HUES64 (cell line): ENCODE measurements at regions not wholly inside any gene's neighbourhood (a gene's known extent, or its start where the extent isn't known, plus 50 kb on each side); places are given as distances from the start of the nearest gene placed in this dataset.

Source experiments
- H3K27ac ChIP-seq: 2 replicates; pipeline ENCODE4 v1.7.0; 2013; ENCODE audit warnings: low read depth, low read length, inconsistent platforms
- H3K27me3 ChIP-seq: 2 replicates; pipeline ENCODE4 v1.6.1; 2013; ENCODE audit warnings: mild to moderate bottlenecking, low read length; ENCODE audit not compliant: insufficient read depth
- H3K36me3 ChIP-seq: 2 replicates; pipeline ENCODE4 v1.6.1; 2013; ENCODE audit warnings: mild to moderate bottlenecking, low read length; ENCODE audit not compliant: insufficient read depth
- H3K4me1 ChIP-seq: 2 replicates; pipeline ENCODE4 v1.6.1; 2013; ENCODE audit warnings: mild to moderate bottlenecking, low read length, moderate library complexity; ENCODE audit not compliant: insufficient read depth
- H3K4me3 ChIP-seq: 2 replicates; pipeline ENCODE4 v1.5.1; 2013; ENCODE audit warnings: mild to moderate bottlenecking, low read length, moderate library complexity
- H3K9ac ChIP-seq: 2 replicates; pipeline ENCODE4 v1.6.1; 2013; ENCODE audit warnings: mild to moderate bottlenecking, low read depth, low read length
- H3K9me3 ChIP-seq: 2 replicates; pipeline ENCODE4 v1.6.1; 2013; ENCODE audit warnings: low read depth, low read length; ENCODE audit not compliant: insufficient read depth
- WGBS: fragments of 150-250, 120-280 bp; methylation state at CpG from one replicate; pipeline ENCODE4 v1.1.7; 2013; ENCODE audit warnings: missing lambda C conversion rate; 5-methylcytosine and 5-hydroxymethylcytosine counted together

DNA sequence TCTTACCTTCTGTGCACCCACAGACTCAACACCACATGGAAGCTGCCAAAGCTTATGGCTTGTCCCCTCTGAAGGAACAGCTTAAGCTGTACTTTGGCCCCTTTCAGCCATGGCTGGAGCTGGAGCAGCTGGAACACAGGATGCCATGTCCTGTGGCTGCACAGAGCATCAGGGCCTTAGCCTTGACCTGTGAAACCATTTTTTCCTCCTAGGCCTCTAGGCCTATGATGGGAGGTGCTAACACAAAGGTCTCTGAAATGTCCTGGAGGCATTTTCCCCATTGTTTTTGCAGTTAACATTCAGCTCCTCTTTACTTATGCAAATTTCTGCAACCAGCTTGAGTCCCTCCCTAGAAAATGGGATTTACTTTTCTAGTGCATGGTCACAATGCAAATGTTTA is 461.4 kb upstream of the TYRP1 start:
- Histone ChIP-seq H3K9me3 (peaks cover 27% of the 10 kb centered on the region), H3K4me1 (no peaks in the 10 kb centered on the region), H3K9ac (no peak overlapping the region), H3K36me3 (no peaks in the 10 kb centered on the region), H3K27me3 (no peaks in the 10 kb centered on the region), H3K4me3 (no peak overlapping the region), H3K27ac (no peak overlapping the region)

DNA sequence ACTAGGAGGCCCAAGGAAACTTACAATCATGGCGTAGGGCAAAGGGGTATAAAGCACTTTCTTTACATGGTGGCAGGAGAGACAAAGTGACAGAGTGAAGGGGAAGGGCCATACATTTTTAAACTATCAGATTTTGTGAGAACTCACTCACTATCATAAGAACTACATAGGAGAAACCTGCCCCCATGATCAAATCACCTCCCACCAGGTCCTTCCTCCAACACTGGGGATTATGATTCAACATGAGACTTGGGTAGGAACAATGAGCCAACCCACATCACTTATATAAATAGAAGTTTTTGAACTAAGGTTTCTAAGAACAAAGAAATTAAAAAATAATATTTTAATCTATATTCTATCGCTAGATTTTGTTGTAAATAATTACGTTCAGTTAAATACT is 460.3 kb upstream of the TYRP1 start:
- H3K9me3 ChIP-seq = peaks cover 27% of the 10 kb centered on the region
- H3K4me3 ChIP-seq = no peak overlapping the region
- no peaks in the 10 kb centered on the region for H3K36me3 ChIP-seq
- no peak overlapping the region for H3K9ac ChIP-seq
- no peaks in the 10 kb centered on the region for H3K4me1 ChIP-seq
- H3K27me3 ChIP-seq = no peaks in the 10 kb centered on the region
- 100% methylated on average over 1 of the region's 3 CpGs for WGBS
- H3K27ac ChIP-seq = no peak overlapping the region

DNA sequence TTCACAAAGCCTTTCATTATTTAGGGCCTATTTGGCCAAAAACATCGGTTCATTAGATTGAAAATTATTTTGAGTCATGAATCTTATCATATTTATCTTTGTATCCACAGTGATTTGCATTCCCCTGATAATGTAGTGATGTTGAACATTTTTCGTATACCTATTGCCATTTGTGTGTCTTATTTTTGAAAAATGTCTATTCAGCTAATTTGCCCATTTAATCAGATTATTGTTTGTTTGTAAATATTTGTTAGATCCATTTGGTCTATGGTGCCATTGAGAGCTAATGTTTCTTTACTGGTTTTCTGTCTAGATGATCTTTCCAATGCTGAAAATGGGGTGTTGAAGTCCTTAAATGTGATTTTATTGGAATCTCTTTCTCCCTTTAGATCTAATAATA is 439.2 kb upstream of the TYRP1 start:
- 100% methylated on average over 1 of the region's 2 CpGs for WGBS

DNA sequence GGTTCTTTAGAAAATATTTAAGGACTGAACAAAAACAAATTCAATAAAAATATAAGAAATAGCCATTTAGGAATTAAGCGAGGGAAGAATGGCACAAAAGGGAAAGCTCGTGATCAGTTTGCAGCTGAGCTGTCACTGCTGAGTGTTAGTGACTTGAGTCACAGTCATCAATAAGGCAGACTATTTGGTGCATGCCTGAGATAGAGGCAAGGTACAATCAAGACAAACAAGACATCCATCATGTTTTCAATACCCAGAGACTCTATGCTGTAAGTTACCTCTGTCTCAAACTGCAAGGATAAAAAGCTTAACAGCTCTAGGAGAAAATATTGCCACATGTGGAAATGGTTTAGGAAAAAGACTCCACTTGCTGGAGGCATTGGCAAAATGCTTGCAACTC is 426.4 kb upstream of the TYRP1 start:
- Histone ChIP-seq H3K4me1 (peaks cover 5% of the 10 kb centered on the region; the same call in 1 of the 2 replicates), H3K9me3 (no peaks in the 10 kb centered on the region), H3K27me3 (no peaks in the 10 kb centered on the region), H3K27ac (no peak overlapping the region), H3K4me3 (no peak overlapping the region), H3K36me3 (no peaks in the 10 kb centered on the region), H3K9ac (no peak overlapping the region)
- WGBS = 97% methylated on average over 2 of the region's 2 CpGs

More for the DNA sequence above, 439.2 kb upstream of the TYRP1 start:
- Histone ChIP-seq H3K4me3 (no peak overlapping the region), H3K27me3 (no peaks in the 10 kb centered on the region), H3K4me1 (no peaks in the 10 kb centered on the region), H3K36me3 (no peaks in the 10 kb centered on the region), H3K27ac (no peak overlapping the region), H3K9ac (no peak overlapping the region), H3K9me3 (peaks cover 14% of the 10 kb centered on the region; the same call in 1 of the 2 replicates)

DNA sequence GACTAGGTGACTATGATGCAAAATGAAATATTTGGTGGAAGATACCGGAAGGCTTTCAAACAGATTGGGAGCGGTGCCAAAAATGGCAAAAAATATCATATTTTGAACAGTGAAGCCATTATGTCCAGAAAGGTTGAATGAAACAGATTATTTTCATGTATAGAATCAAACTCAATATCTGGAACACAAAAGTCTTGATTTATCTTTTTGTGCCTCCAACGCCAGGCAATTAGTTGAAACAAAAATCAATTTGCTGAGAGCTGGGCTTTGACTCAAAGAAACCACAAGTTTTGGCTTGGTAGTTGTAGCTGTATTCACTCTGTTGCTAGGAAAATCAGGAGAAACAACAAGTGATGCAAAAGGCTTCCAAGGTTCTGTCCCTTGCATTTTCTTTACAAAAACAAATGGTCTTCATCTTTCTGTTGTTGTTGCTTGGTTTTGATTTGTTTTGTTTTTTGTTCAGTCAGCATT is 421.7 kb upstream of the TYRP1 start:
- H3K4me3 ChIP-seq = no peak overlapping the region
- peaks cover 11% of the 10 kb centered on the region for H3K4me1 ChIP-seq
- no peaks in the 10 kb centered on the region for H3K27me3 ChIP-seq
- no peak overlapping the region for H3K27ac ChIP-seq
- no peak overlapping the region for H3K9ac ChIP-seq
- H3K36me3 ChIP-seq = no peaks in the 10 kb centered on the region
- 93% methylated on average over 3 of the region's 3 CpGs for WGBS
- no peaks in the 10 kb centered on the region for H3K9me3 ChIP-seq

DNA sequence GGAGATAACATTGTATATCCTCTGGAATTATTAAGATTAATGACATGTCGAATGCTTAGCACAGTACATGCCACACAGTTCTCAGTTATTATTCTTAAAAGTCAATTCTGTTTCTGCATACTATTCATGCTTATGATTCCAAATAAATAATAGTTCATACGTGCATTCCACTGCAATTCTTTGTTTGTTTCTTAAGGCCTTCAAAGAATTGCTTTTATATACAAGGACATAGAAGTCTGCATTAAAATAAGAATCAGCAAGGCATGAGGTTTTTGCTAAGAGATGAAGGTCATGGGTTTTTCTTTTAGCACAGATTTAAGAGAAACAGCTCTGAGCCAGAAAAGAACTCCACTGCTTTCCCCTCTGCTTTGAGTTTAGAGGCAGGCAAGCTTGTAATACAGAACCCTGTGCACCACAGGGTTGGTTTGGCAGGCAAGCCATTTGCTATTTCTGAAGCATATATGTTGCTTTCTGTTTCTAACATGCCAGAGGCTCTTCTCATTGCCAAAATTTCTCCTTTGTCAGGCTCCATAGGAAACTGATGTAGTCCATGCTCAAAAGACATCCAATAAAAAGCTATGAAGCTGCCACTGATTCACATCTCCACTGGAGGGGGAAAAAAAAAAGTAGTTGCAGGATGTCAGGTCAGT is 420.6 kb upstream of the TYRP1 start:
- Histone ChIP-seq H3K27ac (no peak overlapping the region), H3K4me3 (no peak overlapping the region), H3K27me3 (no peaks in the 10 kb centered on the region), H3K36me3 (no peaks in the 10 kb centered on the region), H3K9me3 (no peaks in the 10 kb centered on the region), H3K4me1 (peaks cover 14% of the 10 kb centered on the region), H3K9ac (no peak overlapping the region)
- 84% methylated on average over 2 of the region's 2 CpGs for WGBS

DNA sequence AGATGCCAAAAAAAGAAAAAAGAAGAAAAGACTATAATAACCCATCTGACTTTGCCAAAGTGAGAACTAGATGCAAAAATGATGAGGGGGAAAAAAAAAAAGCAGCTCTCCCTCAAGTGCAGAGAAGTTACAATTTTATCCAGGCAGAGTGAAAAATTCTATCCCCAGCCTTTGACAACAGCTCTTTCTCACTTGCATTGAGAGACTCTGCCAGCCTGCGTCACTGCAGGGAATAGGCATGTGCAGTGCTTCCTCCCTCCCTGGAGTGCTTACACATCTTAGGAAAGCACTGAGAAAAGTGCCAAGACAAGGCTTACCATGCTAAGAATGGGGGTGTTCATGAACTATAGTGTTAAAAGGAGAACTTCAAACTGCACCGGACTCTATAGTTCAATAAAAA is 418.6 kb upstream of the TYRP1 start:
- no peak overlapping the region for H3K4me3 ChIP-seq
- no peak overlapping the region for H3K9ac ChIP-seq
- no peaks in the 10 kb centered on the region for H3K9me3 ChIP-seq
- no peaks in the 10 kb centered on the region for H3K27me3 ChIP-seq
- no peak overlapping the region for H3K27ac ChIP-seq
- H3K36me3 ChIP-seq = no peaks in the 10 kb centered on the region
- H3K4me1 ChIP-seq = peaks cover 14% of the 10 kb centered on the region
- 90% methylated on average over 2 of the region's 2 CpGs for WGBS

DNA sequence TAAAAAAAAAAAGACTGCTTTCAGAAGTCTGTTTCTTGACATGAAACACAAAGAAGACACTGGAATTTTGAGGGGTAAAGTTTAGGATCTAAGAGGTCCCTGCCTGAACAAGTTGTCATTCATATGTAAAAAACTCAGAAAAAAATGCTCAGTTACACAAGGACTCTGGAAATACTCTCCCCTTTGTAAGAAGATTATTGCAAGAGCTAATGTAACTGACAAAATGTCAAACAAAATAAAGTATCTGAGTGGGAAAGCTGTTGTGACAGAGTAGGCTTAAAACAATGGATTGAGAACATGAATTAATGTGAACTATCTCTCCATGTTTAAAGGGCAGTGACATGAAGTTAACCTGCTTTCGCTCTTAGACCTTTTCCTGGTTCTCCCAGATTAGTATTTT is 416.7 kb upstream of the TYRP1 start:
- H3K27ac ChIP-seq = no peak overlapping the region
- H3K9me3 ChIP-seq = no peaks in the 10 kb centered on the region
- no peaks in the 10 kb centered on the region for H3K27me3 ChIP-seq
- peaks cover 12% of the 10 kb centered on the region for H3K4me1 ChIP-seq
- WGBS = 91% methylated on average over 1 of the region's 1 CpG
- H3K36me3 ChIP-seq = no peaks in the 10 kb centered on the region
- H3K9ac ChIP-seq = no peak overlapping the region
- H3K4me3 ChIP-seq = no peak overlapping the region

DNA sequence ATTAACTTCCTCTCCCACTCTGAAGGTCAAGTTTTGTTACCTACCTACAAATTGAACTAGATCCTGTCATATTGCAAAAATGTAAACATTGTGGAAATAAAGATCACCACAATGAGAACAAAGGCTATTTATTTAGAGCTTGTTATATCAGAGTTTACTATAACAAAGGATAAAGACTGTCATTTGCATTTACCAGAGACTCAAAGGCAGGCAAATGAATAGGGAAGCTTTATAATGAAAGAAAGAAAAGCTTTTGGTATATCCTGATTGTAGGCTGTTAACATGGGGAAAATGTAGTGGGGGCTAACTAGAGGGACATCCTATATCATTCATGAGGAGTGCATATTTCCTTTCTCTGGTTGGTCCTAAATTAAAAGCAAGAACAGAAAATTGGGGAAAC is 403.5 kb upstream of the TYRP1 start:
- Histone ChIP-seq H3K4me1 (peaks cover 6% of the 10 kb centered on the region; the same call in 1 of the 2 replicates), H3K27me3 (no peaks in the 10 kb centered on the region), H3K36me3 (no peaks in the 10 kb centered on the region), H3K4me3 (no peak overlapping the region), H3K9me3 (no peaks in the 10 kb centered on the region), H3K9ac (no peak overlapping the region), H3K27ac (no peak overlapping the region)

DNA sequence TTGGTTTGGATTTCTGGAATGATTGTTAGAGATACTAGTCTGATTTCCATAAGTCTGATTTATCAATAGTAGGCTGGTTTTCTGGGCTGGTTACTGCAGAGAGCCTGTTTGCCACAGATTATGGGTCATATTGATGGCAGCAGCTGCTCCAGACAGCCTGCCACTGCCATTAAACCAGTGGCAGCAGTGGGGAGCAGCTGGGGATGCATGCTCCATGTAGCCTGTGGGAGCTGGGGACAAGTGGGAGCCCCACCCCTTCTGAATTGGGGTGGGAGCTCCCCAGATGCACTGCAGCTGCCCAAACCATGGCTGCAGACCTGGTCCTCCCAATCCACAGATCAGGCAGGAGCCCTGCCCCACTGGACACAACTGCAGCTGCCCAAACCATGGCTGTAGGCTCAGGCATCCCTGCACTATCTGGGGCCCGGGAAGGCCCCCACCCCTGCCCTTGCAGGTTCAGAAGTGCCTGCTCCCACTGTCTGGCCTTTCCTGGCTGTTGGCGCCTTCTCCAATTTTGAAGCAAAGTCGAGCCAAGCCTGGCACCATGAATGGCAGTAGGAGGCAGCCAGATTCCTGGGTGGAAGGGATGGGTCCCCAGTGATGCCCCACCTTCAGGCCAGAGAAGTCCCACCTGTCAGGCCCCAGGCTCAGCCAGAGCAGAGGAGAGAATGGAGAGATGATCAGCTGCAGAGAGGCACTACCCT is 402.9 kb upstream of the TYRP1 start:
- no peak overlapping the region for H3K9ac ChIP-seq
- 96% methylated on average over 3 of the region's 3 CpGs for WGBS

DNA sequence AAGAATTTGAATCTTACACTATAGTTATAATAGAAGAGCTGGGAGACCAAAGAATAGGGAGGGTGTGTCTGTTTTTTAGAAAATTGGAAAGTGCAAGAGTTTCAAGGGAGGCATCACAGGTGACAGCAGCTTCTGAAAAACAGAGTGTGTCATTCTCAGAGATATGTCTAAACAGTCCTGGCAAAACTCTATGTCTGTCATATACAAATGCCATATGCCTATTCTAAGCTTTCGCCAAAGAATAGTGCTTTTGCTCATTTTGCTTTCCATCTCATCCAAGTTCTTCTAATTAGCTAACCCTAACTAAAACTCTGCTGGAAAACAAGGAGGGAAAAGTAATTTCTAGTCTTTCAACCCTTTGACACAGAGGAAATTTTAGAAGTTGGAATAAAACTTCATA is 388.0 kb upstream of the TYRP1 start:
- Histone ChIP-seq H3K9ac (no peak overlapping the region), H3K9me3 (no peaks in the 10 kb centered on the region), H3K4me1 (no peaks in the 10 kb centered on the region), H3K27ac (no peak overlapping the region), H3K4me3 (no peak overlapping the region), H3K36me3 (no peaks in the 10 kb centered on the region), H3K27me3 (no peaks in the 10 kb centered on the region)
- 100% methylated on average over 1 of the region's 1 CpG for WGBS

More for the DNA sequence above, 402.9 kb upstream of the TYRP1 start:
- Histone ChIP-seq H3K4me1 (peaks cover 6% of the 10 kb centered on the region; the same call in 1 of the 2 replicates), H3K27ac (no peak overlapping the region), H3K27me3 (no peaks in the 10 kb centered on the region), H3K36me3 (no peaks in the 10 kb centered on the region), H3K9me3 (no peaks in the 10 kb centered on the region), H3K4me3 (no peak overlapping the region)
